ENCODE measurements at regions not wholly inside any gene's neighbourhood (a gene's known extent, or its start where the extent isn't known, plus 50 kb on each side); places are given as distances from the start of the nearest gene placed in this dataset.

DNA sequence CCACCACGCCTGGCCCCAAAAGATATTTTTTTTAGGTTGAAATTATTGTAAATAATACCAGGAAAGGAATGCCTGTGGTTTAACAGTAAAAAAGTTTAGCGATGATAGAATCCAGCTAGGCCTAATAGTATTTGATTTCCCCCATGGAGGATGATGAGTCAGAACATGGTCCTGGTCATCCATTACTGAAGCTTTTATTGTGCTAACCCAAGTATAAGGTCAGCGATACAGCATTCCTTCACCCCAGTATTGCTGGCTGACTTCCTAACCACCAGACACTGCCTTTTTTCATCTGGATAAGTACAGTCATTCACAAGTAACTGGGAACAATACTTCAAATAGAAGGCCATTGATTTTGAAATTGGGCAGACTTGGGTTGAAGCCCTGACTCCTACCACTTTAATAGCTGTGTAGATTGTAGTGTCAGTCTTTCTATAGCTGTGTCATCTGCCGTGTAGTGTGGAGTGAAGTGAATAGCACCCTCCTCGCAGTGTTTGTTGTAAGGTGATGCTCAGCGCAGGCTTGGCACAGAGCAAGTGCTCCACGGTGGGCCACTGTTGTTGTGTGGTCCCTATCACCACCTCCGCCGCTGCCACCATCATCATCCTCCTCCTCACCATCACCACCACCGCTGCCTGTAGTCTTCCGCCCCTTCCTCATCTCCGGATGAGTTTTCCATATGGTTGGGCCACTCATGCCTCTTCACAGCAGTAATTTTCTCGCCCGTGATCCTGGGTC, 436.0 kb upstream of the TPM1 start:
- no peak overlapping the region for H3K9ac ChIP-seq (ENCODE audit: low read depth, low read length, poor library complexity)
- H3K4me1 ChIP-seq (ENCODE audit: control insufficient read depth in 2 of 2, insufficient read depth in 1 of 2, low read depth in 1 of 2, low read length in 2 of 2): no peaks in the 10 kb centered on the region
- no peak overlapping the region for H2BK5ac ChIP-seq (ENCODE audit: low read length)
- no peak overlapping the region for H3K4ac ChIP-seq (ENCODE audit: low read length)
- no peak overlapping the region for H2AK5ac ChIP-seq (ENCODE audit: low read depth, low read length)
- H4K8ac ChIP-seq (ENCODE audit: low read depth, low read length): no peak overlapping the region
- no CpG with 5 or more reads among the region's 14 CpGs for WGBS, 2 donors (ENCODE audit: extremely low coverage in 2 of 2, insufficient read length in 2 of 2, insufficient replicate concordance in 1 of 2)
- no peak overlapping the region for H3K14ac ChIP-seq (ENCODE audit: low read length)
- no peak overlapping the region for H2BK15ac ChIP-seq (ENCODE audit: low read length)
- no peaks in the 10 kb centered on the region for H3K79me1 ChIP-seq (ENCODE audit: low read depth, low read length)
- H3K27me3 ChIP-seq (ENCODE audit: control insufficient read depth in 3 of 3, insufficient read depth in 3 of 3, low read depth in 1 of 3, low read length in 3 of 3): no peaks in the 10 kb centered on the region
- H3K18ac ChIP-seq (ENCODE audit: low read length): no peak overlapping the region
- H3K23ac ChIP-seq (ENCODE audit: low read depth, low read length, poor library complexity): no peak overlapping the region
- H3K36me3 ChIP-seq (replicated peaks in 1 of 2; ENCODE audit: control insufficient read depth in 2 of 2, insufficient read depth in 2 of 2, low read length in 2 of 2): no peaks in the 10 kb centered on the region
- H4K91ac ChIP-seq (ENCODE audit: low read depth, low read length, poor library complexity): no peak overlapping the region
- H2BK12ac ChIP-seq (ENCODE audit: low read length): no peak overlapping the region
- H3K4me3 ChIP-seq (ENCODE audit: low read length in 2 of 2): no peak overlapping the region
- no peak overlapping the region for H3K27ac ChIP-seq (replicated peaks; ENCODE audit: low read length)
- H3K9me3 ChIP-seq (replicated peaks in 1 of 2; ENCODE audit: control insufficient read depth in 2 of 2, insufficient read depth in 1 of 2, low read depth in 1 of 2, low read length in 2 of 2): no peaks in the 10 kb centered on the region
- DNase-seq (ENCODE audit: low spot score): no peak
- H3K4me2 ChIP-seq (ENCODE audit: insufficient read depth, low read length, poor library complexity, severe bottlenecking): no peak overlapping the region
- no peak overlapping the region for H2BK120ac ChIP-seq (ENCODE audit: low read depth, low read length)
- no peak overlapping the region for H2AFZ ChIP-seq (ENCODE audit: low read length)

DNA sequence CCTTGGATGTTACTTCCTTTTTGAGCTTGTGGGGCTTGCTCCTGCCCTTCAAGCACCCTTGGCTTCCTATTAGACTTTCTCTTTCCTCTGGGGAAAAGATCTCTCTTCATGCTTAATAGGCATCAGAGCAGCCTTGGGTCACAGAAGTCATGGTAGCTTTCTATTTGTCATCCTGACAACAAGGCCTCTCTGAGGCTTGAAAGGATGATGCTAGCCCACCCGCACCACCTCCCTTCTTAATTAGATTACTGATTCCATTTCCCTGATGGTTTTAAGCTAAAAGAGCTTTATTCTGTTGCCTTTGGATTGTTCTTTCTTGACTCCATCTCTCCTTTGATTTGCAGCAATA, 435.5 kb upstream of the TPM1 start:
- Histone ChIP-seq H3K27me3 (ENCODE audit: control insufficient read depth in 3 of 3, insufficient read depth in 3 of 3, low read depth in 1 of 3, low read length in 3 of 3) (no peaks in the 10 kb centered on the region), H2BK15ac (ENCODE audit: low read length) (no peak overlapping the region), H3K9me3 (replicated peaks in 1 of 2; ENCODE audit: control insufficient read depth in 2 of 2, insufficient read depth in 1 of 2, low read depth in 1 of 2, low read length in 2 of 2) (no peaks in the 10 kb centered on the region), H3K18ac (ENCODE audit: low read length) (no peak overlapping the region), H3K79me1 (ENCODE audit: low read depth, low read length) (no peaks in the 10 kb centered on the region), H3K27ac (replicated peaks; ENCODE audit: low read length) (no peak overlapping the region), H4K8ac (ENCODE audit: low read depth, low read length) (no peak overlapping the region), H3K23ac (ENCODE audit: low read depth, low read length, poor library complexity) (no peak overlapping the region), H3K14ac (ENCODE audit: low read length) (no peak overlapping the region), H2AFZ (ENCODE audit: low read length) (no peak overlapping the region), H2AK5ac (ENCODE audit: low read depth, low read length) (no peak overlapping the region), H2BK12ac (ENCODE audit: low read length) (no peak overlapping the region), H3K9ac (ENCODE audit: low read depth, low read length, poor library complexity) (no peak overlapping the region), H3K4me2 (ENCODE audit: insufficient read depth, low read length, poor library complexity, severe bottlenecking) (no peak overlapping the region), H2BK5ac (ENCODE audit: low read length) (no peak overlapping the region), H3K36me3 (replicated peaks in 1 of 2; ENCODE audit: control insufficient read depth in 2 of 2, insufficient read depth in 2 of 2, low read length in 2 of 2) (no peaks in the 10 kb centered on the region), H3K4me1 (ENCODE audit: control insufficient read depth in 2 of 2, insufficient read depth in 1 of 2, low read depth in 1 of 2, low read length in 2 of 2) (no peaks in the 10 kb centered on the region), H3K4me3 (ENCODE audit: low read length in 2 of 2) (no peak overlapping the region), H3K4ac (ENCODE audit: low read length) (no peak overlapping the region), H2BK120ac (ENCODE audit: low read depth, low read length) (no peak overlapping the region), H4K91ac (ENCODE audit: low read depth, low read length, poor library complexity) (no peak overlapping the region)
- no CpG with 5 or more reads among the region's 1 CpG for WGBS, 2 donors (ENCODE audit: extremely low coverage in 2 of 2, insufficient read length in 2 of 2, insufficient replicate concordance in 1 of 2)
- no peak for DNase-seq (ENCODE audit: low spot score)

DNA sequence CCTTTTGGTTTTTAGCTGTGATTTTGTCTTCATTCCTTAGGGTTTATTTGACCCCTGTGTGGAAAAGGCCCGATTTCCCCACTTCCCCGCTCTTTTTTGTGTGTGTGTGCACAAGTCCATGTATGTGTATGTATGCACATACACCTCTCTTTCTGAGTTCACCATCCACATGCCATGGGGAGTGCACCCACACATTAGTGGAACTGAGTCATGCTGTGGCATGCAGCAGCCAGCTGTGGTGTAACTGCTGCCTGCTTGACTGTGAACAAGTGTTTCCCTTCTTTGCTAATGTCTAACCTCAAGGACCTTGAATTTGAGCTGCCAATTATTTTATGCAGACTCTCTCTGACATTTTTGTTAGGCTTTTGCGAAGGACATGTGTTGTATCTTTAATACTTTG, 434.9 kb upstream of the TPM1 start:
- Histone ChIP-seq H3K18ac (ENCODE audit: low read length) (no peak overlapping the region), H2BK12ac (ENCODE audit: low read length) (no peak overlapping the region), H2BK15ac (ENCODE audit: low read length) (no peak overlapping the region), H3K23ac (ENCODE audit: low read depth, low read length, poor library complexity) (no peak overlapping the region), H3K36me3 (replicated peaks in 1 of 2; ENCODE audit: control insufficient read depth in 2 of 2, insufficient read depth in 2 of 2, low read length in 2 of 2) (no peaks in the 10 kb centered on the region), H3K14ac (ENCODE audit: low read length) (no peak overlapping the region), H3K4me1 (ENCODE audit: control insufficient read depth in 2 of 2, insufficient read depth in 1 of 2, low read depth in 1 of 2, low read length in 2 of 2) (peaks cover 4 to 5% of the 10 kb centered on the region in 2 donors), H2AFZ (ENCODE audit: low read length) (no peak overlapping the region), H3K27me3 (ENCODE audit: control insufficient read depth in 3 of 3, insufficient read depth in 3 of 3, low read depth in 1 of 3, low read length in 3 of 3) (no peaks in the 10 kb centered on the region), H2BK120ac (ENCODE audit: low read depth, low read length) (no peak overlapping the region), H3K4ac (ENCODE audit: low read length) (no peak overlapping the region), H3K4me2 (ENCODE audit: insufficient read depth, low read length, poor library complexity, severe bottlenecking) (no peak overlapping the region), H2BK5ac (ENCODE audit: low read length) (no peak overlapping the region), H3K9me3 (replicated peaks in 1 of 2; ENCODE audit: control insufficient read depth in 2 of 2, insufficient read depth in 1 of 2, low read depth in 1 of 2, low read length in 2 of 2) (no peaks in the 10 kb centered on the region), H2AK5ac (ENCODE audit: low read depth, low read length) (no peak overlapping the region), H3K4me3 (ENCODE audit: low read length in 2 of 2) (no peak overlapping the region), H4K91ac (ENCODE audit: low read depth, low read length, poor library complexity) (no peak overlapping the region), H3K79me1 (ENCODE audit: low read depth, low read length) (no peaks in the 10 kb centered on the region), H3K9ac (ENCODE audit: low read depth, low read length, poor library complexity) (no peak overlapping the region), H3K27ac (replicated peaks; ENCODE audit: low read length) (no peak overlapping the region), H4K8ac (ENCODE audit: low read depth, low read length) (no peak overlapping the region)
- no peak for DNase-seq (ENCODE audit: low spot score)
- WGBS, 2 donors (ENCODE audit: extremely low coverage in 2 of 2, insufficient read length in 2 of 2, insufficient replicate concordance in 1 of 2): no CpG with 5 or more reads among the region's 3 CpGs

DNA sequence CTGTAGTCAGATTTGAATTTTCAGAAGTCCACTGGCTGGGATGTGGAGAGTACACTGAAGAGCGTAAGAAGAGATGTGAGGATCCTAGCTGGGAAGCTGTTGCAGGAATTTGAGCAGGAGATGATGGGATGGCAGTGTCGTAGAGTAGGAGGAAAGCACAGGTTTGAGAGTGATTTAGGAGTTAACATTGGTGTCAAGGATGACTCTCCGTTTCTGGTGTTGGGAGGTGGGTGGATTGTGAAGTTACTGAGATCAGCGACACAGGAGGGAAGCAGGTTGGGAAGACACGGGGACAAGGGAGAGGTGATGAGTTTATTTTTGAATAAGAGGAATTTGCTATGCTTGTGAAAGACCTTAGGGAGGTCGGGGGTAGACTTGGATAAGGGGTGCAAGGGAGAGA, 434.2 kb upstream of the TPM1 start:
- Histone ChIP-seq H3K9me3 (replicated peaks in 1 of 2; ENCODE audit: control insufficient read depth in 2 of 2, insufficient read depth in 1 of 2, low read depth in 1 of 2, low read length in 2 of 2) (no peaks in the 10 kb centered on the region), H2AFZ (ENCODE audit: low read length) (no peak overlapping the region), H3K18ac (ENCODE audit: low read length) (no peak overlapping the region), H3K27me3 (ENCODE audit: control insufficient read depth in 3 of 3, insufficient read depth in 3 of 3, low read depth in 1 of 3, low read length in 3 of 3) (no peaks in the 10 kb centered on the region), H2BK5ac (ENCODE audit: low read length) (no peak overlapping the region), H3K23ac (ENCODE audit: low read depth, low read length, poor library complexity) (no peak overlapping the region), H3K4ac (ENCODE audit: low read length) (no peak overlapping the region), H2AK5ac (ENCODE audit: low read depth, low read length) (no peak overlapping the region), H4K91ac (ENCODE audit: low read depth, low read length, poor library complexity) (no peak overlapping the region), H2BK120ac (ENCODE audit: low read depth, low read length) (no peak overlapping the region), H3K4me1 (ENCODE audit: control insufficient read depth in 2 of 2, insufficient read depth in 1 of 2, low read depth in 1 of 2, low read length in 2 of 2) (peaks cover 4 to 6% of the 10 kb centered on the region in 2 donors), H3K14ac (ENCODE audit: low read length) (no peak overlapping the region), H2BK15ac (ENCODE audit: low read length) (no peak overlapping the region), H3K27ac (replicated peaks; ENCODE audit: low read length) (no peak overlapping the region), H2BK12ac (ENCODE audit: low read length) (no peak overlapping the region), H3K36me3 (replicated peaks in 1 of 2; ENCODE audit: control insufficient read depth in 2 of 2, insufficient read depth in 2 of 2, low read length in 2 of 2) (no peaks in the 10 kb centered on the region), H3K9ac (ENCODE audit: low read depth, low read length, poor library complexity) (no peak overlapping the region), H3K79me1 (ENCODE audit: low read depth, low read length) (no peaks in the 10 kb centered on the region), H3K4me2 (ENCODE audit: insufficient read depth, low read length, poor library complexity, severe bottlenecking) (no peak overlapping the region), H4K8ac (ENCODE audit: low read depth, low read length) (no peak overlapping the region), H3K4me3 (ENCODE audit: low read length in 2 of 2) (no peak overlapping the region)
- WGBS, 2 donors (ENCODE audit: extremely low coverage in 2 of 2, insufficient read length in 2 of 2, insufficient replicate concordance in 1 of 2): no CpG with 5 or more reads among the region's 6 CpGs
- no peak for DNase-seq (ENCODE audit: low spot score)
